ENCODE measurements at regions not wholly inside any gene's neighbourhood (a gene's known extent, or its start where the extent isn't known, plus 50 kb on each side); places are given as distances from the start of the nearest gene placed in this dataset.

- no peaks in the 10 kb centered on the region for H3K27me3 ChIP-seq (ENCODE audit: control insufficient read depth, insufficient read depth, low read length)
- no peaks in the 10 kb centered on the region for H3K4me1 ChIP-seq (ENCODE audit: control insufficient read depth, insufficient read depth, low read length)
- H3K36me3 ChIP-seq (ENCODE audit: control insufficient read depth, insufficient read depth, low read length), result no peaks in the 10 kb centered on the region
- 98% methylated on average over 6 of the region's 7 CpGs for WGBS (ENCODE audit: insufficient coverage)
- DNase-seq (ENCODE audit: low read depth in 4 of 6, low spot score in 6 of 6), result no peak
- H3K4me3 ChIP-seq (ENCODE audit: low read depth, low read length), result no peak overlapping the region
- H3K9me3 ChIP-seq (ENCODE audit: control insufficient read depth, insufficient read depth, low read length), result no peaks in the 10 kb centered on the region
- no peak overlapping the region for H3K27ac ChIP-seq (ENCODE audit: low read depth, low read length)
Measured at GRCh38 chr5:163193886-163194285, 243.5 kb upstream of the CCNG1 start.

GRCh38 chr5:163205645-163206044, 231.8 kb upstream of the CCNG1 start:
- no peaks in the 10 kb centered on the region for H3K36me3 ChIP-seq (ENCODE audit: control insufficient read depth, insufficient read depth, low read length)
- no peak for DNase-seq (ENCODE audit: low read depth in 4 of 6, low spot score in 6 of 6)
- H3K4me1 ChIP-seq (ENCODE audit: control insufficient read depth, insufficient read depth, low read length), result no peaks in the 10 kb centered on the region
- H3K27me3 ChIP-seq (ENCODE audit: control insufficient read depth, insufficient read depth, low read length), result no peaks in the 10 kb centered on the region
- H3K4me3 ChIP-seq (ENCODE audit: low read depth, low read length), result no peak overlapping the region
- H3K9me3 ChIP-seq (ENCODE audit: control insufficient read depth, insufficient read depth, low read length), result no peaks in the 10 kb centered on the region
- H3K27ac ChIP-seq (ENCODE audit: low read depth, low read length), result no peak overlapping the region

- DNase-seq (ENCODE audit: low read depth in 4 of 6, low spot score in 6 of 6), result no peak
- Histone ChIP-seq H3K27ac (ENCODE audit: low read depth, low read length) (no peak overlapping the region), H3K4me1 (ENCODE audit: control insufficient read depth, insufficient read depth, low read length) (no peaks in the 10 kb centered on the region), H3K27me3 (ENCODE audit: control insufficient read depth, insufficient read depth, low read length) (no peaks in the 10 kb centered on the region), H3K9me3 (ENCODE audit: control insufficient read depth, insufficient read depth, low read length) (no peaks in the 10 kb centered on the region), H3K4me3 (ENCODE audit: low read depth, low read length) (no peak overlapping the region), H3K36me3 (ENCODE audit: control insufficient read depth, insufficient read depth, low read length) (no peaks in the 10 kb centered on the region)
- WGBS (ENCODE audit: insufficient coverage), result 100% methylated on average over 1 of the region's 4 CpGs
Measured at GRCh38 chr5:163221581-163221980, 215.8 kb upstream of the CCNG1 start.

- no peak overlapping the region for H3K27ac ChIP-seq (ENCODE audit: low read depth, low read length)
- no peak for DNase-seq (ENCODE audit: low read depth in 4 of 6, low spot score in 6 of 6)
- WGBS (ENCODE audit: insufficient coverage), result 50% methylated on average over 1 of the region's 1 CpG
- no peaks in the 10 kb centered on the region for H3K4me1 ChIP-seq (ENCODE audit: control insufficient read depth, insufficient read depth, low read length)
- H3K27me3 ChIP-seq (ENCODE audit: control insufficient read depth, insufficient read depth, low read length), result no peaks in the 10 kb centered on the region
- H3K9me3 ChIP-seq (ENCODE audit: control insufficient read depth, insufficient read depth, low read length), result no peaks in the 10 kb centered on the region
- no peak overlapping the region for H3K4me3 ChIP-seq (ENCODE audit: low read depth, low read length)
- no peaks in the 10 kb centered on the region for H3K36me3 ChIP-seq (ENCODE audit: control insufficient read depth, insufficient read depth, low read length)
Measured at GRCh38 chr5:163222982-163223381, 214.4 kb upstream of the CCNG1 start.

- H3K9me3 ChIP-seq (ENCODE audit: control insufficient read depth, insufficient read depth, low read length), result no peaks in the 10 kb centered on the region
- H3K27me3 ChIP-seq (ENCODE audit: control insufficient read depth, insufficient read depth, low read length), result no peaks in the 10 kb centered on the region
- DNase-seq (ENCODE audit: low read depth in 4 of 6, low spot score in 6 of 6), result no peak
- no peaks in the 10 kb centered on the region for H3K4me1 ChIP-seq (ENCODE audit: control insufficient read depth, insufficient read depth, low read length)
- H3K27ac ChIP-seq (ENCODE audit: low read depth, low read length), result no peak overlapping the region
- H3K4me3 ChIP-seq (ENCODE audit: low read depth, low read length), result no peak overlapping the region
- no CpG with 5 or more reads among the region's 2 CpGs for WGBS (ENCODE audit: insufficient coverage)
- H3K36me3 ChIP-seq (ENCODE audit: control insufficient read depth, insufficient read depth, low read length), result no peaks in the 10 kb centered on the region
Measured at GRCh38 chr5:163244445-163244987, 192.9 kb upstream of the CCNG1 start.

GRCh38 chr5:163245584-163245983, 191.8 kb upstream of the CCNG1 start:
- no CpG with 5 or more reads among the region's 2 CpGs for WGBS (ENCODE audit: insufficient coverage)
- DNase-seq (ENCODE audit: low read depth in 4 of 6, low spot score in 6 of 6), result no peak
- H3K36me3 ChIP-seq (ENCODE audit: control insufficient read depth, insufficient read depth, low read length), result no peaks in the 10 kb centered on the region
- no peaks in the 10 kb centered on the region for H3K9me3 ChIP-seq (ENCODE audit: control insufficient read depth, insufficient read depth, low read length)
- no peaks in the 10 kb centered on the region for H3K27me3 ChIP-seq (ENCODE audit: control insufficient read depth, insufficient read depth, low read length)
- H3K4me1 ChIP-seq (ENCODE audit: control insufficient read depth, insufficient read depth, low read length), result no peaks in the 10 kb centered on the region
- H3K27ac ChIP-seq (ENCODE audit: low read depth, low read length), result no peak overlapping the region
- H3K4me3 ChIP-seq (ENCODE audit: low read depth, low read length), result no peak overlapping the region

- H3K36me3 ChIP-seq (ENCODE audit: control insufficient read depth, insufficient read depth, low read length), result no peaks in the 10 kb centered on the region
- WGBS (ENCODE audit: insufficient coverage), result 56% methylated on average over 2 of the region's 2 CpGs
- H3K27ac ChIP-seq (ENCODE audit: low read depth, low read length), result no peak overlapping the region
Measured at GRCh38 chr5:163248333-163248732, 189.1 kb upstream of the CCNG1 start.

GRCh38 chr5:163248871-163249270, 188.5 kb upstream of the CCNG1 start:
- H3K36me3 ChIP-seq (ENCODE audit: control insufficient read depth, insufficient read depth, low read length), result no peaks in the 10 kb centered on the region
- H3K9me3 ChIP-seq (ENCODE audit: control insufficient read depth, insufficient read depth, low read length), result no peaks in the 10 kb centered on the region
- no CpG with 5 or more reads among the region's 4 CpGs for WGBS (ENCODE audit: insufficient coverage)
- no peak overlapping the region for H3K27ac ChIP-seq (ENCODE audit: low read depth, low read length)
- no peaks in the 10 kb centered on the region for H3K4me1 ChIP-seq (ENCODE audit: control insufficient read depth, insufficient read depth, low read length)
- no peaks in the 10 kb centered on the region for H3K27me3 ChIP-seq (ENCODE audit: control insufficient read depth, insufficient read depth, low read length)
- DNase-seq (ENCODE audit: low read depth in 4 of 6, low spot score in 6 of 6), result no peak
- H3K4me3 ChIP-seq (ENCODE audit: low read depth, low read length), result no peak overlapping the region

More at GRCh38 chr5:163248333-163248732, 189.1 kb upstream of the CCNG1 start:
- no peaks in the 10 kb centered on the region for H3K4me1 ChIP-seq (ENCODE audit: control insufficient read depth, insufficient read depth, low read length)
- no peak for DNase-seq (ENCODE audit: low read depth in 4 of 6, low spot score in 6 of 6)
- H3K27me3 ChIP-seq (ENCODE audit: control insufficient read depth, insufficient read depth, low read length), result no peaks in the 10 kb centered on the region
- H3K9me3 ChIP-seq (ENCODE audit: control insufficient read depth, insufficient read depth, low read length), result no peaks in the 10 kb centered on the region
- H3K4me3 ChIP-seq (ENCODE audit: low read depth, low read length), result no peak overlapping the region

GRCh38 chr5:163252950-163253349, 184.4 kb upstream of the CCNG1 start:
- Histone ChIP-seq H3K9me3 (ENCODE audit: control insufficient read depth, insufficient read depth, low read length) (no peaks in the 10 kb centered on the region), H3K36me3 (ENCODE audit: control insufficient read depth, insufficient read depth, low read length) (no peaks in the 10 kb centered on the region), H3K4me3 (ENCODE audit: low read depth, low read length) (no peak overlapping the region), H3K27ac (ENCODE audit: low read depth, low read length) (no peak overlapping the region), H3K27me3 (ENCODE audit: control insufficient read depth, insufficient read depth, low read length) (no peaks in the 10 kb centered on the region), H3K4me1 (ENCODE audit: control insufficient read depth, insufficient read depth, low read length) (no peaks in the 10 kb centered on the region)
- 55% methylated on average over 4 of the region's 5 CpGs for WGBS (ENCODE audit: insufficient coverage)
- peak in 2 of 6 donors; percentile 7 to 46 for DNase-seq (ENCODE audit: low read depth in 4 of 6, low spot score in 6 of 6)

- Histone ChIP-seq H3K9me3 (ENCODE audit: control insufficient read depth, insufficient read depth, low read length) (peaks cover 2% of the 10 kb centered on the region), H3K27me3 (ENCODE audit: control insufficient read depth, insufficient read depth, low read length) (no peaks in the 10 kb centered on the region), H3K27ac (ENCODE audit: low read depth, low read length) (no peak overlapping the region), H3K36me3 (ENCODE audit: control insufficient read depth, insufficient read depth, low read length) (no peaks in the 10 kb centered on the region), H3K4me3 (ENCODE audit: low read depth, low read length) (no peak overlapping the region), H3K4me1 (ENCODE audit: control insufficient read depth, insufficient read depth, low read length) (no peaks in the 10 kb centered on the region)
- DNase-seq (ENCODE audit: low read depth in 4 of 6, low spot score in 6 of 6), result no peak
- WGBS (ENCODE audit: insufficient coverage), result no CpG with 5 or more reads among the region's 2 CpGs
Measured at GRCh38 chr5:163259495-163259894, 177.9 kb upstream of the CCNG1 start.
